SK-N-MC (cell line): ENCODE measurements at regions not wholly inside any gene's neighbourhood (a gene's known extent, or its start where the extent isn't known, plus 50 kb on each side); places are given as distances from the start of the nearest gene placed in this dataset.

Experiments used
- EZH2 ChIP-seq: fragments of 200-600 bp; sonication (generic); IDR thresholded peaks from one replicate; pipeline ENCODE4 v1.6.1; 2017; ENCODE audit warnings: antibody characterized with exemption
- POLR2AphosphoS5 ChIP-seq: IDR thresholded peaks from 2 replicates; pipeline ENCODE4 v1.6.1; 2012; ENCODE audit warnings: mild to moderate bottlenecking, low read depth, low read length, borderline replicate concordance

- TF ChIP-seq POLR2AphosphoS5 = no peak
- TF ChIP-seq EZH2 = no peak
Observed at GRCh38 chr14:62357362-62357761, 595.1 kb downstream of the SNAPC1 start.
